ENCODE measurements at regions not wholly inside any gene's neighbourhood (a gene's known extent, or its start where the extent isn't known, plus 50 kb on each side); places are given as distances from the start of the nearest gene placed in this dataset.
"Not testable (repeated sequence)": the region's sequence is repeated elsewhere in the genome, so short reads cannot be mapped to it uniquely, and the experiment has no call there.

DNA sequence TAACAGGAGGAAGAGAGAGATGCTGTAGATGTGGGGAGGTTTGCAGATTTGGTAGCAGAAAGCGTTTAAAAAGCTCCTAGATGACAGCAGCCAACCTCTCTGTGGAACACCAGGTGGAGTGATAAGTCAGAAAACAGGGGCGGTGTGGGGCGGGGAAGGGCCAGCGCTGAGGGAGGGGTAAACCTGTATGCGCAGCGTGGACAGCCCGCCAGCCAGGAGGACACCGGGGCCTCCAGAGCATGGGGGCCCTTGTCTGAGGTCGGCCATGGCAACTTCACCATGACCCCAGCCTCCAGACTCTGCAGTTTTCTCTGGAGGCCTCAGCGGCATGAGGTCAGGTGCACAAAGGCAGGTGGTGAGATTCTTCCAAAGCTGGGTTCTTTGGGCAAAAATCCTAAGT lies 423.7 kb downstream of the BRD1 start:
- intact Hi-C loops (cut with micrococcal nuclease): no loop called here
- Mint-ChIP-seq H3K36me3 (ENCODE audit: low read depth) (no peaks in the 10 kb centered on the region), H3K4me1 (ENCODE audit: low read depth) (no peaks in the 10 kb centered on the region), H3K27ac (no peak overlapping the region), H3K9me3 (no peaks in the 10 kb centered on the region), H3K27me3 (ENCODE audit: low read depth) (peaks cover 2% of the 10 kb centered on the region), H3K4me3 (no peak overlapping the region)
- no peak for DNase-seq
- CTCF ChIA-PET: no interaction called here

DNA sequence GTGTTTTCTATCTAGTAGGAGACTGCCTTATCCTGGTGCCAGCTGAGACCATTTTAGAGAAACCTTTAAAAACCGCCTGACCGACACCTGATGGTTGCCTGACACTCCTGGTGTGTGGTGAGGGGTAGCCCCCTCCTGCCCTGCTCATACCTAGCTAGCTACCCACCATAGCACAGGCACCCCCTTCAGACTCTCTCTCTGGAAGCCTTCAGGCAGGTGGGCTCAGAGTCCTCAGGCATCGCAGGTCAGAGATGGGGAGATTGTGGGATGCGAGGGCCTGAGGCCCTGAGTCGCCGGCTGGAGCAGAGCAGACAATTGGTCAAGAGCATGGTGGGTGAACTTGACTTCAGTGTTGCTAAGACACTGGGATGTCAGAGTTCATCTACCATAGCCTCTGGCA lies 424.6 kb downstream of the BRD1 start:
- Mint-ChIP-seq H3K4me1 (ENCODE audit: low read depth) (no peaks in the 10 kb centered on the region), H3K36me3 (ENCODE audit: low read depth) (no peaks in the 10 kb centered on the region), H3K9me3 (no peaks in the 10 kb centered on the region), H3K4me3 (no peak overlapping the region), H3K27me3 (ENCODE audit: low read depth) (peaks cover 2% of the 10 kb centered on the region), H3K27ac (no peak overlapping the region)
- DNase-seq: no peak
- CTCF ChIA-PET: no interaction called here
- intact Hi-C loops (cut with micrococcal nuclease): no loop called here

- intact Hi-C loops (cut with micrococcal nuclease): no loop called here
- Mint-ChIP-seq H3K27me3 (ENCODE audit: low read depth) (peaks cover 2% of the 10 kb centered on the region), H3K9me3 (no peaks in the 10 kb centered on the region), H3K36me3 (ENCODE audit: low read depth) (no peaks in the 10 kb centered on the region), H3K27ac (no peak overlapping the region), H3K4me1 (ENCODE audit: low read depth) (no peaks in the 10 kb centered on the region), H3K4me3 (no peak overlapping the region)
- CTCF ChIA-PET: no interaction called here
- no peak for DNase-seq
Observed at GRCh38 chr22:49402169-49402568, 425.5 kb downstream of the BRD1 start.

GRCh38 chr22:49400941-49401598 lies 426.6 kb downstream of the BRD1 start:
- no peak for DNase-seq
- H3K4me3 Mint-ChIP-seq: no peak overlapping the region
- no peaks in the 10 kb centered on the region for H3K9me3 Mint-ChIP-seq
- no peaks in the 10 kb centered on the region for H3K4me1 Mint-ChIP-seq (ENCODE audit: low read depth)
- intact Hi-C loops (cut with micrococcal nuclease): no loop called here
- peaks cover 2% of the 10 kb centered on the region for H3K27me3 Mint-ChIP-seq (ENCODE audit: low read depth)
- no peaks in the 10 kb centered on the region for H3K36me3 Mint-ChIP-seq (ENCODE audit: low read depth)
- no peak overlapping the region for H3K27ac Mint-ChIP-seq
- CTCF ChIA-PET: no interaction called here

- H3K4me3 Mint-ChIP-seq: no peak overlapping the region
- H3K27me3 Mint-ChIP-seq (ENCODE audit: low read depth): peaks cover 2% of the 10 kb centered on the region
- CTCF ChIA-PET: no interaction called here
- intact Hi-C loops (cut with micrococcal nuclease): no loop called here
- H3K36me3 Mint-ChIP-seq (ENCODE audit: low read depth): no peaks in the 10 kb centered on the region
- H3K4me1 Mint-ChIP-seq (ENCODE audit: low read depth): no peaks in the 10 kb centered on the region
- H3K27ac Mint-ChIP-seq: no peak overlapping the region
- no peaks in the 10 kb centered on the region for H3K9me3 Mint-ChIP-seq
- no peak for DNase-seq
Observed at GRCh38 chr22:49400136-49400940, 427.3 kb downstream of the BRD1 start.

- Mint-ChIP-seq H3K27ac (no peak overlapping the region), H3K9me3 (peaks cover 11% of the 10 kb centered on the region), H3K27me3 (ENCODE audit: low read depth) (peaks cover 2% of the 10 kb centered on the region), H3K4me3 (no peak overlapping the region), H3K4me1 (ENCODE audit: low read depth) (no peaks in the 10 kb centered on the region), H3K36me3 (ENCODE audit: low read depth) (peaks cover 2% of the 10 kb centered on the region)
- CTCF ChIA-PET: no interaction called here
- intact Hi-C loops (cut with micrococcal nuclease): no loop called here
- no peak for DNase-seq
Observed at GRCh38 chr22:49398646-49399045, 429.0 kb downstream of the BRD1 start.

DNA sequence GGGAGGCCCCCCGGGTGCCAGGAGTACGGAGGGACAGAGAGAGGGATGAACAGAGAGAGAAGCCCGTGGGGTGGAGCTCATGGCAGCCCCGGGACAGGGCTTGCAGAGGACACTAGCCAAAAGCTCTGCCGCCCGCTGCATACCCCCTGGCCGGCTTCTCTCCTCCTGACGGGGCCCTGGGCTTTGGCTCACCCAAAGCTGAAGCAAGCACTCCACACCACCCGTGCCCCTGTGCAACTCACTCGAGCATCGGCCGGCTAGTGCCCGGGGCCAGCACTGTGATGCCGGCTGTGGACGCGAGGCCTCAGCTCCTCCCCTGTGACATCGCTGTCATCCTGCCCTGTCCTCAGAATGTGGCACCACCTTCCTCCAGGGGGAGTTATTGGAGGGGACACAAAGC lies 429.6 kb downstream of the BRD1 start:
- CTCF ChIA-PET: no interaction called here
- intact Hi-C loops (cut with micrococcal nuclease): no loop called here
- no peak overlapping the region for H3K27ac Mint-ChIP-seq
- H3K36me3 Mint-ChIP-seq (ENCODE audit: low read depth): peaks cover 2% of the 10 kb centered on the region
- no peak for DNase-seq
- no peaks in the 10 kb centered on the region for H3K4me1 Mint-ChIP-seq (ENCODE audit: low read depth)
- no peak overlapping the region for H3K4me3 Mint-ChIP-seq
- H3K27me3 Mint-ChIP-seq (ENCODE audit: low read depth): peaks cover 2% of the 10 kb centered on the region
- H3K9me3 Mint-ChIP-seq: peaks cover 11% of the 10 kb centered on the region

GRCh38 chr22:49396817-49397216 lies 430.9 kb downstream of the BRD1 start:
- CTCF ChIA-PET: no interaction called here
- Mint-ChIP-seq H3K4me3 (no peak overlapping the region), H3K4me1 (ENCODE audit: low read depth) (no peaks in the 10 kb centered on the region), H3K36me3 (ENCODE audit: low read depth) (peaks cover 2% of the 10 kb centered on the region), H3K9me3 (peaks cover 11% of the 10 kb centered on the region), H3K27me3 (ENCODE audit: low read depth) (peaks cover 7% of the 10 kb centered on the region), H3K27ac (no peak overlapping the region)
- DNase-seq: no peak
- intact Hi-C loops (cut with micrococcal nuclease): no loop called here

DNA sequence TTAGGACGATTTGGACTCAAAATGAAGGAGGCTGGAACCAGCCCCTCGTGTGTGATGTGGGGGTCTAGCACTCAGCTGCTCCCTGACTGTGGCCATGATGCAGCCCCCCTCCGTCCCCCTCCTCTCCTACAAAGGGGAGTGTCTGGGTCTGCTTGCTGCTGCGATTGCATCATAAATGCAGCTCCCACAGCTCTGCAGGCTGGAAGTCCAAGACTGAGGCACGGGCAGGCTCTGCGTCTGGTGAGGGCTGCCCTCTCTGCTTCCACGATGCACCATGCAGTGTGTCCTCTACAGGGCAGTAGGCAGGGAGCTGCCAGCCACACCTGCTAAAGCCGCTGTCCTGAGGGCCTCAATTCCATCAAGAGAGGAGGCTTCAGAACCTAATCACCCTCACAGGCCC lies 432.1 kb downstream of the BRD1 start:
- Mint-ChIP-seq H3K36me3 (ENCODE audit: low read depth) (peaks cover 2% of the 10 kb centered on the region), H3K9me3 (peaks cover 11% of the 10 kb centered on the region), H3K27me3 (ENCODE audit: low read depth) (peaks cover 13% of the 10 kb centered on the region), H3K27ac (no peak overlapping the region), H3K4me3 (no peak overlapping the region), H3K4me1 (ENCODE audit: low read depth) (no peaks in the 10 kb centered on the region)
- no peak for DNase-seq
- CTCF ChIA-PET: no interaction called here
- intact Hi-C loops (cut with micrococcal nuclease): no loop called here

- CTCF ChIA-PET; H3K36me3 Mint-ChIP-seq (ENCODE audit: low read depth); intact Hi-C loops (cut with micrococcal nuclease); H3K4me3 Mint-ChIP-seq; H3K4me1 Mint-ChIP-seq (ENCODE audit: low read depth); H3K27ac Mint-ChIP-seq: not testable (repeated sequence)
- H3K9me3 Mint-ChIP-seq: peaks cover 11% of the 10 kb centered on the region
- H3K27me3 Mint-ChIP-seq (ENCODE audit: low read depth): peaks cover 16% of the 10 kb centered on the region
- DNase-seq: peak; percentile 15
Observed at GRCh38 chr22:49395062-49395461, 432.6 kb downstream of the BRD1 start.

GRCh38 chr22:49394116-49394785 lies 433.4 kb downstream of the BRD1 start:
- DNase-seq: no peak
- Mint-ChIP-seq H3K27ac (no peak overlapping the region), H3K4me1 (ENCODE audit: low read depth) (no peaks in the 10 kb centered on the region), H3K36me3 (ENCODE audit: low read depth) (peaks cover 2% of the 10 kb centered on the region), H3K4me3 (no peak overlapping the region), H3K9me3 (peaks cover 11% of the 10 kb centered on the region), H3K27me3 (ENCODE audit: low read depth) (peaks cover 16% of the 10 kb centered on the region)
- CTCF ChIA-PET: no interaction called here
- intact Hi-C loops (cut with micrococcal nuclease): no loop called here

GRCh38 chr22:49393526-49393925 lies 434.1 kb downstream of the BRD1 start:
- no peaks in the 10 kb centered on the region for H3K4me1 Mint-ChIP-seq (ENCODE audit: low read depth)
- H3K9me3 Mint-ChIP-seq: peaks cover 13% of the 10 kb centered on the region
- H3K36me3 Mint-ChIP-seq (ENCODE audit: low read depth): peaks cover 2% of the 10 kb centered on the region
- H3K27ac Mint-ChIP-seq: no peak overlapping the region
- no peak overlapping the region for H3K4me3 Mint-ChIP-seq
- DNase-seq: no peak
- CTCF ChIA-PET: no interaction called here
- peaks cover 16% of the 10 kb centered on the region for H3K27me3 Mint-ChIP-seq (ENCODE audit: low read depth)
- intact Hi-C loops (cut with micrococcal nuclease): no loop called here

All from activated naive CD4-positive, alpha-beta T cell treated with anti-CD3 and anti-CD28 coated beads for 36 hours (primary cell).